HG03095 (cell line): ENCODE measurements at regions not wholly inside any gene's neighbourhood (a gene's known extent, or its start where the extent isn't known, plus 50 kb on each side); places are given as distances from the start of the nearest gene placed in this dataset.

Experiments
- ATAC-seq: cut with Tn5 transposase; IDR thresholded peaks from one replicate; pipeline ENCODE4 v1.9.1; 2021; ENCODE audit warnings: moderate library complexity; ENCODE audit not compliant: unreplicated experiment

- ATAC-seq = no peak
Observed at GRCh38 chr12:125222876-125223275, 157.6 kb downstream of the AACS start.

- no peak for ATAC-seq
Observed at GRCh38 chr12:125225641-125226040, 160.4 kb downstream of the AACS start.

GRCh38 chr12:125228519-125229260 is 163.5 kb downstream of the AACS start:
- no peak for ATAC-seq

DNA sequence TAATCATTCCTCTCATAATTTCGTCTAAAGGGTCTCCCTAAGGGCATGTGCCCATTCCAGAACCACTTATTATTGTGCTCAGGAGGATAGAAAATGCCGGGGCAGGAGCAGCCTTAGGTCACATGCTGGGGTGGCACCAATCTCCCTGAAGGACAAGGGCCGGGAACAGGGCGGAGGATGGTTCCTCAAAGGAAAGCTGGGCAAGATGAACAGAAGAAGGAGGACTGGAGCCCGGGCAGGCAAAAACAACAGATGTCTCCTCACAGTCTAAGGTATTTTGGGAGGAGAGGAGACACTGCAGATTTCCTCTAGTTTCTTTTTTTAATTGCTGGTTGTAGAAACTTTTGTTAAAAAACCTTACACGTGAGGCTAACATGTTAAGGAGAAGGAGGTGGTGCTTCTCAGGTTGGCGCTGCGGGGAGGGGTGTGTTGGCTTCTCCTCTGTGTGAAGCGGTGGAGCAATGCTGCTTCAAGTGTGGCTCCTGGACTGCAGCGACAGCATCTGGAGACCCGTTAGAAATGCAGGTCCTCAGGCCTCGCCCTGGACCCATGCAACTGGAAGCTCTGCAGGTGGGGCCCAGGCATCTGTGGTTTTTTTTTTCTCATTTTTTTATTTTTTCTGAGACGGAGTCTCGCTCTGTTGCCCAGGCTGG is 164.8 kb downstream of the AACS start:
- ATAC-seq = no peak

DNA sequence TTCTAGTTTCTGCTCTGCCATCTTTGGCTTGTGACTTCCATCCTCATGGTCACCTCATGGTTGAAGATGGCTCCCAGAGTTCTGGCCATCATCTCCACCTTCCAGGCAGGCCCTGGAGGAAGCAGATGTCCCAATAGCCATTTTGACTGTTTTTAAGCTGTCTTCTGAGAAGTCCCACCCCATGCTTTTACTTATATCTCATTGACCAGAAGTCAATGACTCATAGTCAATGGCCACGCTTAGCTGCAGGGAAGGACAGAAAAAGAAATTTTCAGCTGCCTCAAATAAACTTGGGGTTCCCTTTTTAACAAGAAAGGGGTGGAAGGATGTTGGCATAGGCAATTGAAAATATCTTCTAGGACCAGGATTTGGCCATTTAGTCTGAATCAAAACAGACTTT is 168.1 kb downstream of the AACS start:
- ATAC-seq = no peak

- ATAC-seq = no peak
Observed at GRCh38 chr12:125239563-125239962, 174.3 kb downstream of the AACS start.

- no peak for ATAC-seq
Observed at GRCh38 chr12:125240717-125241116, 175.5 kb downstream of the AACS start.

- no peak for ATAC-seq
Observed at GRCh38 chr12:125243811-125244210, 178.6 kb downstream of the AACS start.

- ATAC-seq = no peak
Observed at GRCh38 chr12:125244338-125244737, 179.1 kb downstream of the AACS start.

DNA sequence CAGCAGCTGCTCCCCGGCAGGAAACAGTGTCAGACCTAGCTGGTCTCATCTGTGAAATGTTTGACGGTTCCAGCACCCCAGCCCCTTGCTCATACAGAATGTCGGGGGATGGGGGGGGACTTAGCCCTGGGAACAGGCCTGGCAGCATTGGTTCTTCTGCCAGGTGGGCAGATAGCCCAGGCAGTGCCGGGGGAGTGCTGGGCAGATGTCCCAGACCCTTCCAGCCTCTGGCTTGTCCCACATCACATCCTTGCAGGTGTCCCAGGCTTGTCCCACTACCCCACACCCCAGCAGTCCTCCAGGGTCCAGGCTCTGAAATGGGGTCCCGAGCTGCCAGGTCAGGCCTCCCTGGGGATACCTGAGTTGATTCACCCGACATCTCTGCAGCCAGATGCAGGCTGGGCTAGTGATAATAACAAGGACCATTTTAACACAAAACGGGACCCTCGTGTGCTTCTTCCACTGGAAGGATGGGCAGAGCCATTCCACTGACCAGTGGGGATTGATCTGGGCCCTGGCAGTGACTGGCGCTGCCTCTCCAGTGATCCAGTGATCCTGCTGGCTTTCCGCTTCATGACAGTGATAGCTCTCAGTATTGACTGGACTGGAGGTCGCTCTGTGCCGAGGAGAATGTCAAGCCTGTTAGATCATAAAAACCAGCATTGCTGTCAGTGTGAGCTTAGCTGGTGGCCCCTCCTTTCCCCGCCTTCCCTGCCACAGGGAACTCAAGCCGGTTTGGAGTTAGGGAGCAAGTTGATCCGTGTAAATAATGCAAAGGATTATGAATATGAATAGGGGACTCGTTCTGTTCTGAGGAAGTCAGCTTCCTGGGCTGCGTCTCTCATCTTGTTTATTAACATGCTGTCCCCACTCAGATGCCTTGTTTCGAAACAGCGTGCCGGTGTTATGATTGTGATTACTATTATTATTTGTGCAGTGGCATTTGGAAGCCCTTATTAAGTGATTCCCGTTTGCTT is 180.6 kb downstream of the AACS start:
- ATAC-seq = no peak

DNA sequence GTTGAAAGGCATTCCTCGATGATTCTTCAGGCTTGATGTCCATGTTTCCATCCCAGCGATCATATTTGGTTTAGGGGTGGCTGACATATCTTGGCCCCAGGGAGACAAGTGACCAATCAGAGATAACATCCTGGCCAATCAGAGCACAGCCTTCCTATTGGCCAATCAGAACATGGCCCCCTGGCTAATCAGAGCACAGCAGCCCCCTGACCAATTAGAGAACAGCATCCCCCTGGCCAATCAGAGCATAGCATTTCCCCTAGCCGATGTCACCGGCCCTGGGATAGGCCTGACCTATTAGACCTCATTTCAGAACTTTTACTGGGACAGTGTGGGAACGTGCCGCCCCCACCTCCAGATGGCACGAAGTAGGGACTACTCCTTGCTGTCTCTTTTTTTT is 182.2 kb downstream of the AACS start:
- ATAC-seq = no peak

DNA sequence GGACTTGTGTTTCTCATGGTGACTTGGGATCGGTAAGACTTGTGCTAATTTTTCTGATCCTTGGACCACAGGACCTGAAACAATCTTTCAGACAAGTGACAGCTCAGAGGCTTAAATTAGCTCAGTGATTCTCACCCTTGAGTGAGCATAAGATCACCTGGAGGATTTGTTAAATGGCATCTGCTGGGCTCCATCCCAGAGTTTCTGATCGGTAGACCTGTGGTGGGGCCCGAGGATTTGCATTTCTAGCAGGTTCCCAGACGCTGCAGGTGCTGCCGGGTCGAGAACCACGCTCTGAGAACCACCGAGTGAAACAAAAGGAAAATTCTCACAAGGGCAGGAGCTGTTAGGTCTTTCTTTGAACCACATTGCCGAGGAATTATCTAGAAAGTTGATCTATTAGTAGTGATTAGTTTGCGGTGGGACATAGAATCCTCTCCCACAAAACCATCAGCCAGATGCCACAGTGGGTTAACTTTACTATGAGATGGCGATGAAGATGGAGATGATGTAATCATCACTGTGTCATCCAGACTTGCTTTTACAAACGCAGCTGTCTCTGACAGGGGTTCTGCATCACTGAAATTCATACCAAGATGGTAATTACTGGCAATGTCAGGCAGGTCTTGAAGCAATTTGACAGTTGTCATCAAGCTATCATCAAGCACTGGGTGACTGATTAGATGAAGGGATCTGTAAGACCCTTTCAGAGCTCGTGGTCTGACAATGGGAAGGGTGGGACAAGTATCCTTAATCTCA is 184.0 kb downstream of the AACS start:
- no peak for ATAC-seq

DNA sequence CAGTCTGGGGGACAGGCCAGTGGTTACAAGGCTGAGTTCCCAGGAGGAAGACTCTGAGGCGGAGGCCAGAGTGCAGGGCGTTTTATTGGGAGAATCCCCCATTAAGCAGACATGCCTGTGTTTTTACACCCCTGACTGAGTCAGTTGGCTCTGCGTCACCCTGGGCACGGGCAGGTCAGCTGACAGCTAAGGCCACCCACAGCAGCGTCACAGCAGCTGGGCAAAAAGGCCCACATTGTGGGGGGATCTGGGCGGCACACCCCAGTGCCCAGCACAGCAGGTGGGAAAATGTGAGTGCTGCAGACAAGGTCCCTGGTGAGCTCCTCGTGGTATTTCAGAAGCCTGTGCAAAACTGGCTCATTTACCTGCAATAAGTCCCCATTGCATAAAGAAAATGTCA is 184.7 kb downstream of the AACS start:
- no peak for ATAC-seq

GRCh38 chr12:125254236-125254635 is 189.0 kb downstream of the AACS start:
- ATAC-seq = no peak

DNA sequence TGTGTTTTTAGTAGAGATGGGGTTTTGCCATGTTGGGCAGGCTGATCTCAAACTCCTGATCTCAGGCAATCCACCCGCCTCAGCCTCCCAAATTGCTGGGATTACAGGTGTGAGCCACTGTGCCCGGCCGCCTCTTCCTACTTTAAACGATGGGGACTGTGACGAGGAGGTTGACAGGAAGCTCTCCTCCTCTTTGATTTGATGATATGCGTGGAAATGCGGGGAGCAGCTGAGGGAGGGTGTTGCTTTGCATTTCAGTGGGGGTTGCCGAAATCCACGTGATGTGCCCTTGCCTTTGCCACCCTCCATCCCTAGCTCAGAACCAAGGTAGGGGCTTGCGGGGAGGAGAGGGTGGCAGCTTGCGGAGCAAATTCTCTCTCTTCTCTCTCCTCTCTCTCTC is 189.6 kb downstream of the AACS start:
- no peak for ATAC-seq

DNA sequence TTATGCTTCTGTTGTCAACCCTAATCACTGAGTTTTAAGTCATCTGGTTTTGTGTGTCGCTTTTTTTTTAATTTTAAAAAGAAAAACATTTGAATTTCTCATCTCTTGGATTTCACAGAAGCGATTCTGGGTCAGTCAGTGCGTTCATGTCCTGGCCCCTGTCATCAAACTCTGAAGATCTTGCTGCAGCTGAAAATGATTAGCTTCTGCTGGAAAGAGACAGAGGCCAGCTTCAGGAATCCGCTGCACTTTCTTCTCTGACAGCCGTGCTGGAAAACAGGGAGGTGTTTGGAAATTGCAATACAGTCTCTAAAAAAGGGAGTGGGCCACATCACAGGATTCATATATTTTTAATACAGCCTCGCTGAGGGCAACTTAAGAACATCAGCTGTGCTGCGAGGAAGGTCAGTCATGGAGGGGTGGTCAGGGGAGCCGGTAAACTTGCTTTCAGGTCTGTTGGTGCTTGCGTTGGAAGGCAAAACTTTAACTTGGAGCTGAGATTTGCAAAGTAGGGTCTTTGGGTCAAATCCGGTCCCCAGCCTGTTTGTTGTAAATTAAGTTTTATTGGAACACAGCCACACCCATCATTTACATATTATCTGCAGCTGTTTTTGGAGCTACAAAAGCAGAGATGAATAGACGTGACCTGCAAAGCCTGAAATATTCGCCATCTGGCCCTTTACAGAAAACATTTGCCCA is 190.8 kb downstream of the AACS start:
- ATAC-seq = no peak

GRCh38 chr12:125256634-125256936 is 191.3 kb downstream of the AACS start:
- ATAC-seq = no peak

DNA sequence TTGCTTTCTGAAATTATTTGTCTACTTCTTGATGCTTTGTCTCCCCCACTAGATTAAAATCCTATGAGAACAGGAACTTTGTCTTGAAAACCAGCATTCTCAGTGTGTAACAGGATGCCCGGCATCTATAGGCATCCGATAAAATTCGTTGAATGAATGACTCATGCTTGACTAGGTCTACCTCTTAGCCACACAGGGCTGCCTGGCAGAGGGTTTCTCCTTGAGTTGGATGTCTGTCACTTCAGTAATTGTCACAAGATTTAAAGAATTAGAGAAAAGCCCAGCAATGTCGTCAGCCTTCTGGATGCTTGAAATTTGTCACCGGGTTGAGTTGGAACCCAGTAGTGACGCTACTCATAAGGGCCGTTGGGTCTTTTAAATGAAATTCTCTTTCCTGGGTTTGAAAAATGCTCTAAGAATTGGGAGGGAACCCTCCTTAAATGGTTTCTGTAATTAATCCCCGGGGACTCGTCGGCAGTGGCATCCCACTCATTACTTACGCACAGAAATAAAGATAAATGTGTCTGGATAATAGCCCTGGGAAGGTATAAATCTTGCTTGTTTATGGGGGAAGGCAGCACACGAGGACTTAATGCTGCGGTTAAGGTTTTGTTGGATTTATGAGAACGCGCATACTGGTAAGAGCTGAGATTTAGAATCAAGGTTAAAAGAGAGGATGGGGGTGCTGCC is 194.1 kb downstream of the AACS start:
- ATAC-seq = no peak

DNA sequence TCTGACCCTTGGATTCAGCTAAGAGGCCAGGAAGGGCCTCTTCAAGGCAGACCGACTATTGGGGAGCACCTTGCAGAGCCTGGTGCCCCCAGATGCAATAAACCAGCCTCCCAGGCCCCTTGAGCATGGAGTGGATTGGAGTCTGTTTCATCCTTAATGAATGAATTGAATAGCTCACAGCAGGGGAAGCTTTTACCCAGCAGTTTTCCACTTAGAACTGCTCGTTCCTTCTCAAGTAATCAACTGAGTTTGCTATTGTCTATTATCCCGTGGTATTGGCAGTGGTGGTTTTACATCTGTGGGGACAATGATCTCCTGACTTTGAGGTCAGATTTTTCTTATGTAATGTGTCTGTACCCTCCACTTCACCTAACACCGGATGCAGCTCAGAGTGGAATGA is 197.6 kb downstream of the AACS start:
- no peak for ATAC-seq

GRCh38 chr12:125263385-125263784 is 198.2 kb downstream of the AACS start:
- no peak for ATAC-seq
